BLaER1 (cell line): ENCODE measurements at regions not wholly inside any gene's neighbourhood (a gene's known extent, or its start where the extent isn't known, plus 50 kb on each side); places are given as distances from the start of the nearest gene placed in this dataset.

Source experiments
- H3K27ac ChIP-seq: shearing (Covaris generic); formaldehyde crosslinking; 2 replicates; pipeline ENCODE4 v1.8.1; 2022
- H3K27me3 ChIP-seq: shearing (Covaris generic); formaldehyde crosslinking; 2 replicates; pipeline ENCODE4 v1.8.1; 2022
- H3K36me3 ChIP-seq: shearing (Covaris generic); formaldehyde crosslinking; 2 replicates; pipeline ENCODE4 v1.8.1; 2022
- H3K4me1 ChIP-seq: shearing (Covaris generic); formaldehyde crosslinking; 2 replicates; pipeline ENCODE4 v1.8.1; 2022
- H3K4me2 ChIP-seq: shearing (Covaris generic); formaldehyde crosslinking; 2 replicates; pipeline ENCODE4 v1.8.1; 2022
- H3K4me3 ChIP-seq: shearing (Covaris generic); formaldehyde crosslinking; 2 replicates; pipeline ENCODE4 v1.8.1; 2022
- H3K9ac ChIP-seq: shearing (Covaris generic); formaldehyde crosslinking; 2 replicates; pipeline ENCODE4 v1.8.1; 2022
- H3K9me3 ChIP-seq: shearing (Covaris generic); formaldehyde crosslinking; 2 replicates; pipeline ENCODE4 v1.8.1; 2022
- H4K20me1 ChIP-seq: shearing (Covaris generic); formaldehyde crosslinking; 2 replicates; pipeline ENCODE4 v1.8.1; 2022
- Cebpa-rat ChIP-seq: shearing (Covaris generic); IDR thresholded peaks from 2 replicates; pipeline ENCODE4 v1.8.1; 2022

DNA sequence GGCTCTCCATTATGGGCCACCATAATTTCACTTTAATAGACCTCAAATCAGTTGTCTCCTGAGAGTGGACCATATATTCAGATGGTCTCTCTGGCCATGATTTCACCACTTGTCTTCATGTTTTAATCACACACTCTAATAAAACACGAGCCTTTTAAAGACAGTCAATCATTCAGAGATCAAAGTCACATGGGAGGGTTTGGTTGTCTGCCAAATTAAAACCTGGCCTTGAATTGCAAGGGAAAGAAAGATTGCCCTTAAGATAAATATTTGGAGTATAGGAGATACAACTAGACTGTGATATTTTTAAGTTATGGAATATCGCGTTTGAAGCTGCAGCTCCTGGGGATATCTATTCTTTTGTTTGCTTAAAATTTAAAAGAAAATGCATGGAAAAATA, 377.8 kb upstream of the DDX18 start:
- H3K36me3 ChIP-seq, result no peaks in the 10 kb centered on the region
- H3K27me3 ChIP-seq, result no peaks in the 10 kb centered on the region
- H3K9me3 ChIP-seq, result no peaks in the 10 kb centered on the region
- no peak overlapping the region for H3K9ac ChIP-seq
- no peak for TF ChIP-seq Cebpa-rat
- no peaks in the 10 kb centered on the region for H3K4me1 ChIP-seq
- no peak overlapping the region for H3K27ac ChIP-seq
- H4K20me1 ChIP-seq, result no peaks in the 10 kb centered on the region
- H3K4me2 ChIP-seq, result no peak overlapping the region
- H3K4me3 ChIP-seq, result no peak overlapping the region

DNA sequence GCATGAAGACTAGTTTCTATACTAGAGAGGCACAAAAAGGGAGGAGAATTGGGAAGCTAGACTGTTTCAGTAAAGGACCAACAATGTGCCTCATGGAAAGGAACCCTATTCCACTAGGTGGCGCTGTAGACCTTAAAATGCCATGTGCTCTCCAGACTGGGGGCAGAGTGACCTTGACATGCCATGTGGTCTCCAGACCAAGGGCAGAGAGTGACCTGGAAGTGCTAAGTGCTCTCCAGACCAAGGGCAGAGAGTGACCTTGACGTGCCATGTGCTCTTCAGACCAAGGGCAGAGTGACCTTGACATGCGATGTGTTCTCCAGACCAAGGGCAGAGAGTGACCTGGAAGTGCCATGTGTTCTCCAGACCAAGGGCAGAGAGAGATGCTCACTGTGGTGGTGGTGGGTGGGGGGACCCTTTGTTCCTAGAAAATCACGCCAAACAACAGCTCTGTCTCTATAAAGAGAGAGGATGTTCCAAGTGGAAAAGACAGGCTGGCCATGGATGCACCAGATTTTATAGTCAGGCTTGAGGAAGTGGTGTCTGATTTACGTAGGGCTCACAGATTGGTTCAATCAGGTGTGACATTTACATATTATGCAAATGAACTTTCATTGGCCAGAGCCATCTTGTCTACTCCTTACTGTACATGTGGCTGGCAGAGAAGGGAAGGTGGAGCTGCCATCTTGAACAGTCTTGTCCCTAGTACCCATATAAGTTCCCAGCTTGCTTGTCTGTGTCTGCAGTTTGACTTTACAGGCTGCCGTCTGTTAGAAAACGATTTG, 344.0 kb upstream of the DDX18 start:
- Histone ChIP-seq H4K20me1 (no peaks in the 10 kb centered on the region), H3K9me3 (no peaks in the 10 kb centered on the region; the same call in 1 of the 2 replicates), H3K27me3 (no peaks in the 10 kb centered on the region), H3K4me1 (no peaks in the 10 kb centered on the region), H3K36me3 (no peaks in the 10 kb centered on the region), H3K4me3 (no peak overlapping the region), H3K9ac (no peak overlapping the region), H3K27ac (no peak overlapping the region), H3K4me2 (no peak overlapping the region)
- no peak for TF ChIP-seq Cebpa-rat

DNA sequence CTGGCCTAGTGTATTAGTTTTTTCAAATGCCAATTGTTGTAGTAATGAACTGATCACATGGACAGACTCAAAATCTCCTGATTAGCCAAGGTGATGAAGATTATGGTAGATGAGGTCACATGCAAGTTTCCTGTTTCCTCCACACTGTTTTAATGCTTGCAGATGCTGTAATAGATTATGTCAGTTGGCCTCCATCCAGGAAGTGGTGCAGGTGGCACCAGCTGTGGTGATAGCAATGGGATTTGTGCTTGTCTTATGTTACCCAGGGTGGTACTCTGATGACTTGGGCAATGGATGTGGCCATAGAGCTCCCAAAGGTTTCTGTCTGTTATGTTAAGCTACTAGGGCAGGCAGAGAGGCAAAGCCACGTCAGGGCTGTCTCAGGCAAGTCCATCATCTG, 332.9 kb upstream of the DDX18 start:
- no peak overlapping the region for H3K27ac ChIP-seq
- no peaks in the 10 kb centered on the region for H3K4me1 ChIP-seq
- no peak overlapping the region for H3K4me3 ChIP-seq
- no peak overlapping the region for H3K9ac ChIP-seq
- TF ChIP-seq Cebpa-rat, result no peak
- no peaks in the 10 kb centered on the region for H4K20me1 ChIP-seq
- no peaks in the 10 kb centered on the region for H3K36me3 ChIP-seq
- no peak overlapping the region for H3K4me2 ChIP-seq
- peaks cover 16% of the 10 kb centered on the region; the same call in 1 of the 2 replicates for H3K9me3 ChIP-seq
- no peaks in the 10 kb centered on the region for H3K27me3 ChIP-seq

DNA sequence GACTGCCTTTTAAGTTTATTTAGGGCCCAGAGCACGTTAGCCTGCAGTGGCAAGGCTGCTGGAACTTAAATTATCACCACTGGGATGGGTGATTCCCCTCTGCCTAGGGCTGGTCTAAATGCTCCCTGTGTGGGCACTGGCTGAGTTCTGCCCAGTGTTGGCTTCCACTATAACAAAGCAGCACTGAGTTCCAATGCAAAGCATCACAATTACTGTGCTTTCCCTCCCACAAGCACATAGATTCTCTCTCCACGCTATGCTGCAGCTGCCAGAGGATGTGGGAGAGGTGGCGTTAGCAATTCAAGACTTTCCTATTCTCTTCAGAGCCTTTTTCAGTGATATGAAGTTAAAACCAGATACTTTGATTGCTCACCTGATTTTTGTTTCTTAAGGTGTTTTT, 328.9 kb upstream of the DDX18 start:
- Histone ChIP-seq H3K4me3 (no peak overlapping the region), H3K9me3 (no peaks in the 10 kb centered on the region), H4K20me1 (no peaks in the 10 kb centered on the region), H3K27me3 (no peaks in the 10 kb centered on the region), H3K27ac (no peak overlapping the region), H3K4me1 (no peaks in the 10 kb centered on the region), H3K36me3 (no peaks in the 10 kb centered on the region), H3K9ac (no peak overlapping the region), H3K4me2 (no peak overlapping the region)
- TF ChIP-seq Cebpa-rat, result no peak

DNA sequence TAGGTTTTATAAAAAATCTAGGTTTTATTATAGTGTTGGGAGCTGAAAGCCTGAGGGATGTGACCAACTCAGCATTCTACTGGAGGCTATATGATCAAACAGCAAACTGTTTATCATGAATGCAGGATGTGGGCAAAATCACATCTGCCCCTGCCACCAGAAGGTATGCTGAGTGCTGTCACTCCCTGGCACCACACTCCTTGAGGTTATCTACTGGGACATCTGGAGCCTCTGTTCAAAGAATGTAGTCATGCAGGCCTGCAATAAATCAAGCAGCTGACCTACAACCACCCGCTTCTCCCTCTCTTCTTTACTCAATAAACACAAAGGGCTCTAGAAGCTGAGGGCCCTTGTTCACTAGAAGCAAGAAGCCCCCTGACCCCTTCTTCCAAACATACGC, 328.4 kb upstream of the DDX18 start:
- H3K27ac ChIP-seq, result no peak overlapping the region
- no peaks in the 10 kb centered on the region for H3K36me3 ChIP-seq
- no peak for TF ChIP-seq Cebpa-rat
- no peak overlapping the region for H3K9ac ChIP-seq
- no peak overlapping the region for H3K4me3 ChIP-seq
- H3K27me3 ChIP-seq, result no peaks in the 10 kb centered on the region
- H3K4me2 ChIP-seq, result no peak overlapping the region
- no peaks in the 10 kb centered on the region for H3K9me3 ChIP-seq
- H3K4me1 ChIP-seq, result no peaks in the 10 kb centered on the region
- H4K20me1 ChIP-seq, result no peaks in the 10 kb centered on the region

DNA sequence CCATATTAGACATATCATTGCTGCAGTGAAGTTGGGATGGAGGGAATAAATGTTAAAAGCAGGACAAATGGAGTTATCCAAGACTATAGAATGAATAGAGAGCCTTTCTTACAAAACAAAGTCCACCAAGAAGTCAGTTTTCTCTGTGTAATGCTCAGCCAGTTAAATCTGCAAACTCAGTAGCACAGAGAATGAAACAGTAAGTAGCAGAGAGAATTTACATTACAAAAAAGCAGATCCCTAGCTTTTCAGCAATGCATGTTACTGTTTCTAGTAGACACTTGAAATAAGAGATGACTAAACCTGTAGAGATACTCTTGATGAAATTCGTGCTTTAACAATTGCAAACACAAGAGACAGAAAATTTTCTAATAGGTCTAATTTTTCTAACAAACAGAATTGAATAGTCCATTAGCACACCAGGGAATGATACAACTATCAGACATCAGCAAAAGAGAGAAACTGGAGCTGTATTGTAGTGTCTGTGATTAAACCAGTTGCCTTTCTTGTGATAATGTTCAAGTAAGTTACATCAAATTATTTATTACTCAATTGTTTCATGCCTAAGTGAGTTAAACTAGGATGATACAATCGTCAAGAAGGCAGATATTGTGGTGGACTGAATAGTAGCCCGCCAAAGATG, 322.2 kb upstream of the DDX18 start:
- Histone ChIP-seq H3K9ac (no peak overlapping the region), H3K36me3 (no peaks in the 10 kb centered on the region), H3K4me3 (no peak overlapping the region), H3K4me1 (no peaks in the 10 kb centered on the region), H3K4me2 (no peak overlapping the region), H3K27ac (no peak overlapping the region), H3K9me3 (no peaks in the 10 kb centered on the region), H3K27me3 (no peaks in the 10 kb centered on the region), H4K20me1 (no peaks in the 10 kb centered on the region)
- no peak for TF ChIP-seq Cebpa-rat

DNA sequence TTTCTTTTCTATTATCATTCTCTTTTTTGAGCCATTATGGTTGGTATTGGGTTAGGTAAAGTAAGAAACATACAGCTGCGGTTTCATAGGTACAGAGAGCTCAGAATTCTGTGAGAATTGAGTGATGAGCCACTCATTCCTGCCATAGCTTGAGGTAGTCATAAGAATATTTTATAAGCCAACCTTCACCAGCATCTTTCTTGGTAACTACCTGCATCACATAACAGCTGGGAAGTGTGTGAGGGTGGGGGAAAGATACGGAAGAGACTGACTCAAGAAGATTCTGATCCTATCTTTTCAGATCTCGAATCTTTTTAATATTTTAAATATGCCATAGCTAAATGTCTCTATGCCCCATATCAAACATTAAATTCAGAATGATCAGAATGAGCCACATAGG, 313.8 kb upstream of the DDX18 start:
- no peaks in the 10 kb centered on the region for H4K20me1 ChIP-seq
- TF ChIP-seq Cebpa-rat, result no peak
- H3K36me3 ChIP-seq, result no peaks in the 10 kb centered on the region
- no peaks in the 10 kb centered on the region for H3K27me3 ChIP-seq
- no peaks in the 10 kb centered on the region for H3K9me3 ChIP-seq
- no peak overlapping the region for H3K4me3 ChIP-seq
- no peak overlapping the region for H3K27ac ChIP-seq
- H3K4me1 ChIP-seq, result no peaks in the 10 kb centered on the region
- no peak overlapping the region for H3K4me2 ChIP-seq
- H3K9ac ChIP-seq, result no peak overlapping the region

DNA sequence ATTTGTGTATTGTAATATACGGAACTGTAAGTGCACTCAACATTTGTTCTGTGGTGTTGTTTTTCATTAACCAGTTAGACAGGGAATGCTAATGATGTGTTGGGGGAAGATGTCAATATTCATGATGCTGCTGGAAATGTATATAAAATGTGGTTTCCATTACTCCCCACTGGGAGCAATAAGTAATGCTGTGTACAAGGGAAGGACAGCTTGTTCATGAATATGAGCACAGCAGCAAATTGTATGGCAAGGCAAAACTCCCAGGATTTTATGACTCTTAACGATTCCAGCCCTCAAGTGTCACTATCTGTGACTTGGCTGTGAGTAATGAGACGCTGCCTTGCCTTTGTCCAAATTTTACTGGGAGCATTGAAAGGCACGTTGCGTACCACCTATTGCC, 312.4 kb upstream of the DDX18 start:
- H3K27me3 ChIP-seq, result no peaks in the 10 kb centered on the region
- no peak overlapping the region for H3K4me2 ChIP-seq
- no peak for TF ChIP-seq Cebpa-rat
- no peaks in the 10 kb centered on the region for H3K9me3 ChIP-seq
- no peaks in the 10 kb centered on the region for H4K20me1 ChIP-seq
- no peak overlapping the region for H3K27ac ChIP-seq
- no peak overlapping the region for H3K4me3 ChIP-seq
- H3K4me1 ChIP-seq, result no peaks in the 10 kb centered on the region
- no peaks in the 10 kb centered on the region for H3K36me3 ChIP-seq
- H3K9ac ChIP-seq, result no peak overlapping the region

- Histone ChIP-seq H3K27me3 (no peaks in the 10 kb centered on the region), H3K4me1 (no peaks in the 10 kb centered on the region), H4K20me1 (no peaks in the 10 kb centered on the region), H3K4me3 (no peak overlapping the region), H3K9me3 (no peaks in the 10 kb centered on the region), H3K36me3 (no peaks in the 10 kb centered on the region), H3K27ac (no peak overlapping the region), H3K4me2 (no peak overlapping the region), H3K9ac (no peak overlapping the region)
- TF ChIP-seq Cebpa-rat, result no peak
These were observed 302.2 kb upstream of the DDX18 start for GRCh38 chr2:117512307-117512706.

DNA sequence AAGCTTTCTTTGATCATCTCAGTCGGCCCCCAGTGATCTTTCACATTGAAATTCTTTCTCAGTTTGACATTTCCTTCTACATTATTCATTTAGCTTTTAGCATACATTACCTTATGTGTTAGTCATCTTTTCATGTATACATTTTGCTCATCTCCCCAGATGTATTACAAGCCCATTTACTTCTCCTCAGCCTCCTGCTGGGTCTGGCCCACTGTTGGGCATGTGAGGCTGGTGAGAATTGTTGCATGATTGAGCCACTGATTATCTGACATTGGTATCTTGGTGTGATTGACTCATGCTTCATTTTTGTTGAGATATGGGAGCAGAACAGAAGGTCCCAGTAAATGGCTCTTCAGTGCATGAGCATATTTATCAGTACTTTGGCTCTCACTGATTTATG, 300.1 kb upstream of the DDX18 start:
- no peaks in the 10 kb centered on the region for H4K20me1 ChIP-seq
- no peak overlapping the region for H3K27ac ChIP-seq
- TF ChIP-seq Cebpa-rat, result no peak
- no peaks in the 10 kb centered on the region for H3K9me3 ChIP-seq
- no peaks in the 10 kb centered on the region for H3K36me3 ChIP-seq
- no peaks in the 10 kb centered on the region for H3K27me3 ChIP-seq
- H3K4me1 ChIP-seq, result no peaks in the 10 kb centered on the region
- H3K4me2 ChIP-seq, result no peak overlapping the region
- no peak overlapping the region for H3K9ac ChIP-seq
- H3K4me3 ChIP-seq, result no peak overlapping the region

DNA sequence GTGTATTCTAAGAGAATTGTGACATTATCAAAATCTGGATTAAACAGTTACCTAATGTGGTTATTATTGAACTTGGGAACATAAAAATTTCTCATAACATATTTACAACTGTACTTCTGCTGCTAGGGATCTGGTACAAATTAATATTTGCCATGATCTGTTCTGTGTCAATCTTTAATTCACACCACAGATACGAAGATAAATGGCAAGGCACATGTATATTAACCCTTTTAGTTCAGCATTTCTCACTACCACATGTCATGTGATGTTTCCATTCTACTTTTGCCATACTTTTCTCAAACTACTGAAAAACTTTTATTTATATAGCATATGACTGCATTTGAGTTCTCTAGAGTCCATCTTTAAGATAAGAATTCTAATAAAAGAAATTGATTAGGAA, 295.3 kb upstream of the DDX18 start:
- no peak for TF ChIP-seq Cebpa-rat
- H3K4me1 ChIP-seq, result peaks cover 9% of the 10 kb centered on the region
- no peak overlapping the region for H3K4me3 ChIP-seq
- H3K4me2 ChIP-seq, result no peak overlapping the region
- H3K36me3 ChIP-seq, result no peaks in the 10 kb centered on the region
- no peak overlapping the region for H3K9ac ChIP-seq
- no peak overlapping the region for H3K27ac ChIP-seq
- no peaks in the 10 kb centered on the region for H3K9me3 ChIP-seq
- no peaks in the 10 kb centered on the region for H3K27me3 ChIP-seq
- H4K20me1 ChIP-seq, result no peaks in the 10 kb centered on the region
